GM18502 (cell line): ENCODE measurements at regions not wholly inside any gene's neighbourhood (a gene's known extent, or its start where the extent isn't known, plus 50 kb on each side); places are given as distances from the start of the nearest gene placed in this dataset.
"Not testable (repeated sequence)": the region's sequence is repeated elsewhere in the genome, so short reads cannot be mapped to it uniquely, and the experiment has no call there.

Experiments used
- ATAC-seq: cut with Tn5 transposase; IDR thresholded peaks from one replicate; pipeline ENCODE4 v1.9.1; 2021; ENCODE audit warnings: mild to moderate bottlenecking; ENCODE audit not compliant: unreplicated experiment, poor library complexity

- no peak for ATAC-seq
Measured at GRCh38 chr7:79520543-79520942, 67.1 kb upstream of the MAGI2 start.

GRCh38 chr7:79515358-79515757 lies 61.9 kb upstream of the MAGI2 start:
- no peak for ATAC-seq

DNA sequence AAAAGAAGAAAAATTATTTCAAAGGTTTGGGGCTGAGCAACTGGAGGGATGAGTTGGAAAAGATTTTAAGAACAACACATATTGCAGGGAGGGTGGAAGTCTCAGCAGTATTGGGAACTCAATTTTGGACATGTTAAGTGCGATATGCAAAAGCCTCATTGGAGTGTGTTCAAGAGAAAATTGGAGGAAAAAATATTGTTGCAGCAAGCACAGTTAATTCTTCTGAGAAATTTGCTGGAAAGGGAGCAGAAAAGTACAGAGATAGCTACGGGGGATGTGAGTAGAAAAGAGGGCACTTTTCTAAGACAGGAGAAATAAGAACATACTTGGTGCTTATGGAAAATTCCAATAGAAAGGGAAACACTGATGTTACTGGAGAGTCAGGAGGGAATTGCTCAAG lies 59.8 kb upstream of the MAGI2 start:
- no peak for ATAC-seq

DNA sequence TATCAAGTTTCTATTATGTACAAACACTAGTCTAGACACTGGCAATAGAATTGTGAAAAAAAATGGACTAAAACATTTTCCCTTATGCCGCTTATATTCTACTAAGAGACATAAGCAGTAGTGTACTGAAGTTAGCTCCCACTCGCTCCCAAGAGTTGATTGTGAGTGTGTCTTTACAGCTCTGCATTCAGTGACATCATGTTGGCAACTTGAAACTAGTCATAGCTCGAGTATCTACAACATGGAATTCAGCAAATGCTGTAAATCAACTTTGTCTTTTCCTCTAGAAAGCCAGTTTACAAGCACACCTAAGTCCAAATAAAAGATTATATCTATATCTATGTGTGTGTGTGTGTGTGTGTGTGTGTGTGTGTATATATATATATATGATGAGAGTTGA lies 58.8 kb upstream of the MAGI2 start:
- ATAC-seq: no peak

DNA sequence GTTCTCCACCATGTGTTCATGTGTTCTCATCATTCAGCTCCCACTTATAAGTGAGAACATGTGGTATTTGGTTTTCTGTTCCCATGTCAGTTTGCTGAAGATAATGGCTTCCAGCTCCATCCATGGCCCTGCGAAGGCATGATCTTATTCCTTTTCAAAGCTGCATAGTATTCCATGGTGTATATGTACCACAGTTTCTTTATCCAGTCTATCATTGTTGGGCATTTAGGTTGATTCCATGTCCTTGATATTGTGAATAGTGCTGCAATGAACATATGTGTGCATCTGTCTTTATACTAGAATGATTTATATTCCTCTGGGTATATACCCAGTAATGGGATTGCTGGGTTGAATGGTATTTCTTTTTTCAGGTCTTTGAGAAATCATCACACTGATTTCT lies 57.6 kb upstream of the MAGI2 start:
- not testable (repeated sequence) for ATAC-seq

GRCh38 chr7:79507131-79507530 lies 53.7 kb upstream of the MAGI2 start:
- no peak for ATAC-seq

DNA sequence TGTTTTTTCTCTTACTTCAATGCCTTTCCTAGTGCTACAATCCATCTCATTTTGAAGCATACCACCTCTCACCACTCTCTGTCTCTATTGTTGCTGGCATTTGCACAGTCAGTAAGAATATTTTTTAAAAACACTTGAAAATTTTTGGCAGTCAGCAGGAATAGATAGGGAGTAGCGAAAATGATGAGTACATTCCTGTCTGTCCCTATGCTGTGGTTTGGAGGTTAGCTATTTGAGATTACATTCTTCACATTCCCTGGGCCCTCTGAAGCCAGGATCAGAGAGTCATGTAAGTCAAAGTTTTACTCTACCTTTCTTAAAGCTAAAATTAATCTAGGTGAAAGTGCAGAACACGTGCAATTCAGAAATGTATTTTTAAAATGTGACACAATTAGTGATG lies 53.0 kb upstream of the MAGI2 start:
- ATAC-seq: no peak

- ATAC-seq: no peak
Measured at GRCh38 chr7:79504607-79505389, 51.3 kb upstream of the MAGI2 start.
